Activated CD4-positive, alpha-beta T cell treated with anti-CD3 and anti-CD28 coated beads, Interleukin-2, amount 10 ng/mL, durations not matched to agents 24 days and 14 days (primary cell): ENCODE measurements at regions not wholly inside any gene's neighbourhood (a gene's known extent, or its start where the extent isn't known, plus 50 kb on each side); places are given as distances from the start of the nearest gene placed in this dataset.

Experiments used
- DNase-seq: peaks from one replicate; pipeline ENCODE4 v3.0.0; 2022
- H3K27ac Mint-ChIP-seq: one replicate; pipeline ENCODE4 v1.8.0; 2022; ENCODE audit warnings: mild to moderate bottlenecking, mixed read lengths
- H3K27me3 Mint-ChIP-seq: one replicate; pipeline ENCODE4 v1.8.0; 2022; ENCODE audit warnings: mixed read lengths
- H3K36me3 Mint-ChIP-seq: one replicate; pipeline ENCODE4 v1.8.0; 2022; ENCODE audit warnings: low read depth, mild to moderate bottlenecking, mixed read lengths
- H3K4me1 Mint-ChIP-seq: one replicate; pipeline ENCODE4 v1.8.0; 2021; ENCODE audit warnings: mixed read lengths
- H3K4me3 Mint-ChIP-seq: one replicate; pipeline ENCODE4 v1.8.0; 2022; ENCODE audit warnings: mild to moderate bottlenecking, moderate library complexity, mixed read lengths
- H3K9me3 Mint-ChIP-seq: one replicate; pipeline ENCODE4 v1.8.0; 2021; ENCODE audit warnings: mixed read lengths
- intact Hi-C: fragments of 100-400 bp; cut with micrococcal nuclease; formaldehyde crosslinking; loops from one replicate; pipeline ENCODE4 v1.15.1; 2023

- Mint-ChIP-seq H3K9me3 (no peaks in the 10 kb centered on the region), H3K36me3 (no peaks in the 10 kb centered on the region), H3K27ac (no peak overlapping the region), H3K4me3 (no peak overlapping the region), H3K4me1 (no peaks in the 10 kb centered on the region), H3K27me3 (no peaks in the 10 kb centered on the region)
- no peak for DNase-seq
- intact Hi-C loops, result no loop called here
Measured at GRCh38 chr3:13937131-13937530, 57.3 kb upstream of the WNT7A start.

- H3K36me3 Mint-ChIP-seq, result no peaks in the 10 kb centered on the region
- intact Hi-C loops, result no loop called here
- peaks cover 5% of the 10 kb centered on the region for H3K9me3 Mint-ChIP-seq
- no peaks in the 10 kb centered on the region for H3K4me1 Mint-ChIP-seq
- peaks cover 3% of the 10 kb centered on the region for H3K27me3 Mint-ChIP-seq
- DNase-seq, result no peak
- H3K4me3 Mint-ChIP-seq, result no peak overlapping the region
- no peak overlapping the region for H3K27ac Mint-ChIP-seq
Measured at GRCh38 chr3:13935494-13936094, 55.7 kb upstream of the WNT7A start.

DNA sequence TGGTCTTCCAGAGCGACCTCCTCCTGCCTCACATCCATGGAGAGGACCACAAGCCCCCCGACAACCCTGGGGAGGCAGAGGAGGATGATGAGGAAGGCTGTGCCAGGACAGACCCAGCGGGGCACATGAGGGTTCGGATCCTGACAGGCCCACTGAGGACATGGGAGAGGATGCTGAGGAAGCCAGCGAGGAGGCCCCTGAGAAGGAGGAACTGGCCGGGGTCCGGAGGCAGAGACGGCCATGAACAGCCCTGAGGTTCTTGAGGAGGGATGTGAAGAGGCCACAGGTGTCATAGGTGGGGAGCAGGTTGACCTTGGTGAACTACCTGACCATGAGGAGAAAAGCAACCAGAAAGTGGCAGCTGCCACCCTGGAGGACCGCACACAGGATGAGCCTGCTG, 54.9 kb upstream of the WNT7A start:
- Mint-ChIP-seq H3K9me3 (peaks cover 5% of the 10 kb centered on the region), H3K27me3 (peaks cover 3% of the 10 kb centered on the region), H3K36me3 (no peaks in the 10 kb centered on the region), H3K27ac (no peak overlapping the region), H3K4me1 (no peaks in the 10 kb centered on the region), H3K4me3 (no peak overlapping the region)
- intact Hi-C loops, result no loop called here
- no peak for DNase-seq

GRCh38 chr3:13934315-13934714, 54.4 kb upstream of the WNT7A start:
- peaks cover 5% of the 10 kb centered on the region for H3K9me3 Mint-ChIP-seq
- H3K27ac Mint-ChIP-seq, result no peak overlapping the region
- no peak for DNase-seq
- H3K4me1 Mint-ChIP-seq, result no peaks in the 10 kb centered on the region
- peaks cover 3% of the 10 kb centered on the region for H3K27me3 Mint-ChIP-seq
- H3K4me3 Mint-ChIP-seq, result no peak overlapping the region
- H3K36me3 Mint-ChIP-seq, result no peaks in the 10 kb centered on the region
- intact Hi-C loops, result no loop called here

GRCh38 chr3:13932578-13933295, 52.9 kb upstream of the WNT7A start:
- Mint-ChIP-seq H3K4me3 (peak overlapping the region; percentile 74), H3K9me3 (peaks cover 11% of the 10 kb centered on the region), H3K27ac (no peak overlapping the region), H3K27me3 (peaks cover 3% of the 10 kb centered on the region), H3K4me1 (no peaks in the 10 kb centered on the region), H3K36me3 (no peaks in the 10 kb centered on the region)
- intact Hi-C loops, result no loop called here
- no peak for DNase-seq

GRCh38 chr3:13931172-13931571, 51.3 kb upstream of the WNT7A start:
- Mint-ChIP-seq H3K4me3 (no peak overlapping the region), H3K4me1 (no peaks in the 10 kb centered on the region), H3K27ac (no peak overlapping the region), H3K36me3 (no peaks in the 10 kb centered on the region), H3K9me3 (peaks cover 15% of the 10 kb centered on the region), H3K27me3 (peaks cover 3% of the 10 kb centered on the region)
- DNase-seq, result no peak
- intact Hi-C loops, result no loop called here
